ENCODE measurements at regions not wholly inside any gene's neighbourhood (a gene's known extent, or its start where the extent isn't known, plus 50 kb on each side); places are given as distances from the start of the nearest gene placed in this dataset.

- no peak for TF ChIP-seq TAF1 (IDR thresholded peaks at IDR 0.05; ENCODE audit: borderline replicate concordance, low read depth, low read length)
- no peak for TF ChIP-seq POLR2A (IDR thresholded peaks at IDR 0.05; ENCODE audit: low read depth, low read length)
Measured at GRCh38 chr17:70584255-70584654, 414.9 kb downstream of the KCNJ2 start.
